ENCODE measurements at regions not wholly inside any gene's neighbourhood (a gene's known extent, or its start where the extent isn't known, plus 50 kb on each side); places are given as distances from the start of the nearest gene placed in this dataset.

DNA sequence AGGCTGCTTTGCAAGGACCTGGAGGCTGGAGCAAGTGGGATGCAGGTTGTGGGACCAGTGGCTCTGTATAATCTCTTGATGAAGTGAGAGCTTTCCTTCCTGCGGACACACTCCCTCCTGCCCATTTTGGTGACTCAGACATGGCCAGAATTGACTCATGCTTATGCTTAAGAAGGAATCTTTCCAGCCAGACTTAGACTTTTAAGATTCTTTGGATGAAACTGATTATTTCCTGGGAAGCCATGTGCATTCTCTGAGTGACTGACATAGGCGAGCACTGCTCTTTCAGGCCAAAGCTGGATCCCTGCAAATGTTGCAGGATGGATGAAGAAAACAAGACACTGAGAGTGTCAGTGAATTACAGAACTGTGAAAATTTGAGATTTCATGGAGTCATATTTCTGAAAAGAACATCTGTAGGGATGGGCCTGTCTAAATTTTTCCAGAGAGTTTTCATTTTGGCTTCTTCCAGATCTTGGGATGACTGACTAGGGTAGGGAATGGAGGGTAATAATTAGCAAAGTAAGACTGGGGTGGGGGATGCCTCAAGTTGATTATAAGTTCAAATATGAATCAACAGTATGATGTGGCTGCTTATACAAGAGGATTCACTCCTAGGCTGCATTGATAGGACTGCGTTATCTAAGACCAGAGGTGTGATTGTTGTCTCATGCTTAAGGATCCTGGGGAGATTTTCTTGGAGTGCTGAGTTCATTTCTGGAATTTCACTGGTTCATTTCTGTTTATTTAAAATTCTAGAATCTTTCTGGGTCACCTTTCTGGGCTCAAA lies 195.8 kb downstream of the HIPK3 start:
- no peak overlapping the region for H3K27ac ChIP-seq (ENCODE audit: low read length)
- H3K36me3 ChIP-seq (ENCODE audit: control insufficient read depth, insufficient read depth, low read length): no peaks in the 10 kb centered on the region
- TF ChIP-seq, protein P1, sequence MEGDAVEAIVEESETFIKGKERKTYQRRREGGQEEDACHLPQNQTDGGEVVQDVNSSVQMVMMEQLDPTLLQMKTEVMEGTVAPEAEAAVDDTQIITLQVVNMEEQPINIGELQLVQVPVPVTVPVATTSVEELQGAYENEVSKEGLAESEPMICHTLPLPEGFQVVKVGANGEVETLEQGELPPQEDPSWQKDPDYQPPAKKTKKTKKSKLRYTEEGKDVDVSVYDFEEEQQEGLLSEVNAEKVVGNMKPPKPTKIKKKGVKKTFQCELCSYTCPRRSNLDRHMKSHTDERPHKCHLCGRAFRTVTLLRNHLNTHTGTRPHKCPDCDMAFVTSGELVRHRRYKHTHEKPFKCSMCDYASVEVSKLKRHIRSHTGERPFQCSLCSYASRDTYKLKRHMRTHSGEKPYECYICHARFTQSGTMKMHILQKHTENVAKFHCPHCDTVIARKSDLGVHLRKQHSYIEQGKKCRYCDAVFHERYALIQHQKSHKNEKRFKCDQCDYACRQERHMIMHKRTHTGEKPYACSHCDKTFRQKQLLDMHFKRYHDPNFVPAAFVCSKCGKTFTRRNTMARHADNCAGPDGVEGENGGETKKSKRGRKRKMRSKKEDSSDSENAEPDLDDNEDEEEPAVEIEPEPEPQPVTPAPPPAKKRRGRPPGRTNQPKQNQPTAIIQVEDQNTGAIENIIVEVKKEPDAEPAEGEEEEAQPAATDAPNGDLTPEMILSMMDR (IDR thresholded peaks at IDR 0.05): no peak
- H3K4me3 ChIP-seq (ENCODE audit: low read length): no peak overlapping the region
- Mint-ChIP-seq H3K27me3 (ENCODE audit: low read depth in 2 of 2) (peaks cover 7 to 16% of the 10 kb centered on the region in 2 donors), H3K4me1 (no peaks in the 10 kb centered on the region), H3K4me3 (no peak overlapping the region), H3K9me3 (no peaks in the 10 kb centered on the region), H3K36me3 (no peaks in the 10 kb centered on the region), H3K27ac (no peak overlapping the region)
- intact Hi-C loops (cut with micrococcal nuclease): no loop called here
- DNase-seq (no peak), ATAC-seq (no peak)
- H3K4me1 ChIP-seq (ENCODE audit: control insufficient read depth, insufficient read depth, low read length): no peaks in the 10 kb centered on the region
- 88% methylated on average over 3 of the region's 3 CpGs for WGBS (ENCODE audit: insufficient coverage)
- no peaks in the 10 kb centered on the region for H3K9me3 ChIP-seq (ENCODE audit: control insufficient read depth, insufficient read depth, low read length)
- H3K27me3 ChIP-seq (ENCODE audit: control insufficient read depth, insufficient read depth, low read length): no peaks in the 10 kb centered on the region

DNA sequence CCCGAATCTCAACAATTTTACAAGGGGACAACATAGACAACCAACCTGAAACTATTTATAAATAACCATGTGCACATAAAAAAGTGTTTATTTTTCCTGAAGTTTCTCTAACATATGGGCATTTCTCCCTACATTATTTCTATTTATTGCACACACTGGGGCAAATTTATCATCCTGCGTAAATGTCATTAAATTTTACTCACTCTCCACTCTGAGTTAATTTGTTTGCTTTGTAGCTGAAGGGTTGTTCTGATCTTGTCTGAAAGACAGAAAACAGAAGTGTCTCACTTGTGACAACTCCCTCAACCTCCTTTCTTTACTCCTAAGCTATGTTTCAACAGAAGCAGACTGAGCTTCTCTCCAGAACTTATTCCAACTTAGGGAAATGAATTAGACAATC lies 194.2 kb downstream of the HIPK3 start:
- no peak overlapping the region for H3K4me3 ChIP-seq (ENCODE audit: low read length)
- H3K27ac Mint-ChIP-seq: no peak overlapping the region
- no peak overlapping the region for H3K27ac ChIP-seq (ENCODE audit: low read length)
- DNase-seq (no peak), ATAC-seq (no peak)
- H3K4me1 ChIP-seq (ENCODE audit: control insufficient read depth, insufficient read depth, low read length): no peaks in the 10 kb centered on the region
- no peaks in the 10 kb centered on the region for H3K36me3 ChIP-seq (ENCODE audit: control insufficient read depth, insufficient read depth, low read length)
- H3K4me3 Mint-ChIP-seq: no peak overlapping the region
- H3K27me3 ChIP-seq (ENCODE audit: control insufficient read depth, insufficient read depth, low read length): no peaks in the 10 kb centered on the region
- peaks cover 7 to 21% of the 10 kb centered on the region in 2 donors for H3K27me3 Mint-ChIP-seq (ENCODE audit: low read depth in 2 of 2)
- no peaks in the 10 kb centered on the region for H3K9me3 ChIP-seq (ENCODE audit: control insufficient read depth, insufficient read depth, low read length)
- intact Hi-C loops (cut with micrococcal nuclease): no loop called here
- H3K9me3 Mint-ChIP-seq: no peaks in the 10 kb centered on the region
- no peaks in the 10 kb centered on the region for H3K36me3 Mint-ChIP-seq
- no CpG with 5 or more reads among the region's 2 CpGs for WGBS (ENCODE audit: insufficient coverage)
- TF ChIP-seq, protein P1 (IDR thresholded peaks at IDR 0.05): no peak
- no peaks in the 10 kb centered on the region for H3K4me1 Mint-ChIP-seq

DNA sequence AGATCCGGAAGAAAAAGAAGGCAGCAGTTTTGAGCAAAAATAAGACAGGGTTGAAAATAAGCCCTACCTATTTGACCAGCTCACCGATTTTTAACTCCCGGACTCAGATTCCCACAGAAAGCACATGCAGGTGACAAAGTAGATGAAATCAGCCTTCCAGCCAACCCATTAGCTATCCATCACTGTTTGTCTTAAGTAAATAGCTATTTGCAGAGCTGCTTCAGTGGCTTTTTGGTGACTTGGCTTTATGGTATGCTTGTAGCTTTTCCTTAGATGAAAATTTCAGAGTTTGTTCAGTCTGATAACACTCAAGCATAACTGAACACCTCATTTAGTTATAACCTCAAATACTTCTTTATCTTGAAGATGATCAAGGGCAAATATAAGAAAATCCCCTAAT lies 192.6 kb downstream of the HIPK3 start:
- TF ChIP-seq, protein P1 (IDR thresholded peaks at IDR 0.05): no peak
- DNase-seq: no peak
- peaks cover 7 to 18% of the 10 kb centered on the region in 2 donors for H3K27me3 Mint-ChIP-seq (ENCODE audit: low read depth in 2 of 2)
- no peaks in the 10 kb centered on the region for H3K36me3 ChIP-seq (ENCODE audit: control insufficient read depth, insufficient read depth, low read length)
- no peaks in the 10 kb centered on the region for H3K36me3 Mint-ChIP-seq
- no peak for ATAC-seq
- H3K27ac Mint-ChIP-seq: no peak overlapping the region
- no peak overlapping the region for H3K27ac ChIP-seq (ENCODE audit: low read length)
- 98% methylated on average over 3 of the region's 3 CpGs for WGBS (ENCODE audit: insufficient coverage)
- no peak overlapping the region for H3K4me3 Mint-ChIP-seq
- no peaks in the 10 kb centered on the region for H3K9me3 Mint-ChIP-seq
- intact Hi-C loops (cut with micrococcal nuclease): no loop called here
- H3K4me1 Mint-ChIP-seq: no peaks in the 10 kb centered on the region
- H3K9me3 ChIP-seq (ENCODE audit: control insufficient read depth, insufficient read depth, low read length): no peaks in the 10 kb centered on the region
- H3K4me3 ChIP-seq (ENCODE audit: low read length): no peak overlapping the region
- H3K27me3 ChIP-seq (ENCODE audit: control insufficient read depth, insufficient read depth, low read length): no peaks in the 10 kb centered on the region
- H3K4me1 ChIP-seq (ENCODE audit: control insufficient read depth, insufficient read depth, low read length): no peaks in the 10 kb centered on the region

Data from natural killer cell (primary cell).